SK-N-MC (cell line): ENCODE measurements at regions not wholly inside any gene's neighbourhood (a gene's known extent, or its start where the extent isn't known, plus 50 kb on each side); places are given as distances from the start of the nearest gene placed in this dataset.
"Not testable (repeated sequence)": the region's sequence is repeated elsewhere in the genome, so short reads cannot be mapped to it uniquely, and the experiment has no call there.

Experiments
- EZH2 ChIP-seq: fragments of 200-600 bp; sonication (generic); IDR thresholded peaks from one replicate; pipeline ENCODE4 v1.6.1; 2017; ENCODE audit warnings: antibody characterized with exemption
- POLR2AphosphoS5 ChIP-seq: IDR thresholded peaks from 2 replicates; pipeline ENCODE4 v1.6.1; 2012; ENCODE audit warnings: mild to moderate bottlenecking, low read depth, low read length, borderline replicate concordance

GRCh38 chr12:58677833-58678232, 242.5 kb downstream of the LRIG3 start:
- not testable (repeated sequence) for TF ChIP-seq EZH2, POLR2AphosphoS5
